PC-9 (cell line): ENCODE measurements at regions not wholly inside any gene's neighbourhood (a gene's known extent, or its start where the extent isn't known, plus 50 kb on each side); places are given as distances from the start of the nearest gene placed in this dataset.

Source experiments
- BruUV-seq: library from RNA; stranded (reverse); fragments of 400-500 nt; replicated peaks from 2 replicates; lab custom pipeline; 2021; lab: Mats Ljungman, UMichigan
- CTCF ChIA-PET: fragments of 300-600 bp; sonication (Branson Sonifier 250); formaldehyde crosslinking; loops from one replicate; lab custom pipeline; 2022; ENCODE audit warnings: antibody characterized with exemption; lab: Charles Lee
- POLR2A ChIA-PET: fragments of 300-600 bp; sonication (Branson Sonifier 250); formaldehyde crosslinking; loops from one replicate; lab custom pipeline; 2022; ENCODE audit warnings: antibody characterized with exemption; ENCODE audit not compliant: unreplicated experiment; lab: Charles Lee
- DNase-seq, 2 experiments: peaks; one replicate each; pipeline versions ENCODE4 v3.0.0 to v3.0.0-alpha.2; 2015 to 2022; ENCODE audit warnings: mixed read lengths in 1 of 2
- H2AFZ ChIP-seq: fragments of 200-600 bp; sonication (generic); 2 replicates; pipeline ENCODE4 v1.8.1; 2017; ENCODE audit warnings: antibody characterized with exemption
- H3F3A ChIP-seq: fragments of 200-600 bp; sonication (generic); 2 replicates; pipeline ENCODE4 v1.8.1; 2017; ENCODE audit warnings: antibody characterized with exemption, mild to moderate bottlenecking, low read depth; ENCODE audit not compliant: insufficient read depth
- H3K27ac ChIP-seq: fragments of 200-600 bp; sonication (generic); 2 replicates; pipeline ENCODE4 v1.6.1; 2016; ENCODE audit warnings: mixed run types
- H3K27me3 ChIP-seq: fragments of 200-600 bp; sonication (generic); 2 replicates; pipeline ENCODE4 v1.6.1; 2016; ENCODE audit warnings: low read depth, mixed run types; ENCODE audit not compliant: insufficient read depth
- H3K36me3 ChIP-seq: fragments of 200-600 bp; sonication (generic); 2 replicates; pipeline ENCODE4 v1.6.1; 2016; ENCODE audit warnings: low read depth, mixed run types
- H3K4me1 ChIP-seq: fragments of 200-600 bp; sonication (generic); replicated peaks from 2 replicates; pipeline ENCODE4 v1.6.1; 2016; ENCODE audit warnings: mixed run types; ENCODE audit not compliant: insufficient read depth
- H3K4me2 ChIP-seq: fragments of 200-600 bp; sonication (generic); 2 replicates; pipeline ENCODE4 v1.6.1; 2017; ENCODE audit warnings: mixed run types
- H3K4me3 ChIP-seq: fragments of 200-600 bp; sonication (generic); 2 replicates; pipeline ENCODE4 v1.6.1; 2016; ENCODE audit warnings: mixed run types
- H3K79me2 ChIP-seq: fragments of 200-600 bp; sonication (generic); 2 replicates; pipeline ENCODE4 v1.6.1; 2017; ENCODE audit warnings: low read depth, mixed run types
- H3K9me2 ChIP-seq: fragments of 200-600 bp; sonication (generic); 2 replicates; pipeline ENCODE4 v1.8.1; 2017; ENCODE audit warnings: mild to moderate bottlenecking; ENCODE audit not compliant: insufficient read depth
- H3K9me3 ChIP-seq: fragments of 200-600 bp; sonication (generic); 2 replicates; pipeline ENCODE4 v1.8.1; 2016; ENCODE audit warnings: low read depth; ENCODE audit not compliant: insufficient read depth
- H4K20me1 ChIP-seq: fragments of 200-600 bp; sonication (generic); 2 replicates; pipeline ENCODE4 v1.8.1; 2017; ENCODE audit not compliant: insufficient read depth
- EZH2 ChIP-seq: fragments of 200-600 bp; sonication (generic); IDR thresholded peaks from 2 replicates; pipeline ENCODE4 v1.8.0; 2017; ENCODE audit warnings: antibody characterized with exemption, low read depth
- intact Hi-C: fragments of 100-400 bp; cut with micrococcal nuclease; formaldehyde crosslinking; loops from one replicate; pipeline ENCODE4 v1.10.0; 2022; ENCODE audit not compliant: unreplicated experiment
- TF ChIP-seq, protein P1 (sequence below): fragments of 200-600 bp; sonication (generic); conservative IDR thresholded peaks from 2 replicates; pipeline ENCODE4 v1.6.1; 2017; ENCODE audit warnings: mixed run types, antibody characterized with exemption, mild to moderate bottlenecking, moderate library complexity

DNA sequence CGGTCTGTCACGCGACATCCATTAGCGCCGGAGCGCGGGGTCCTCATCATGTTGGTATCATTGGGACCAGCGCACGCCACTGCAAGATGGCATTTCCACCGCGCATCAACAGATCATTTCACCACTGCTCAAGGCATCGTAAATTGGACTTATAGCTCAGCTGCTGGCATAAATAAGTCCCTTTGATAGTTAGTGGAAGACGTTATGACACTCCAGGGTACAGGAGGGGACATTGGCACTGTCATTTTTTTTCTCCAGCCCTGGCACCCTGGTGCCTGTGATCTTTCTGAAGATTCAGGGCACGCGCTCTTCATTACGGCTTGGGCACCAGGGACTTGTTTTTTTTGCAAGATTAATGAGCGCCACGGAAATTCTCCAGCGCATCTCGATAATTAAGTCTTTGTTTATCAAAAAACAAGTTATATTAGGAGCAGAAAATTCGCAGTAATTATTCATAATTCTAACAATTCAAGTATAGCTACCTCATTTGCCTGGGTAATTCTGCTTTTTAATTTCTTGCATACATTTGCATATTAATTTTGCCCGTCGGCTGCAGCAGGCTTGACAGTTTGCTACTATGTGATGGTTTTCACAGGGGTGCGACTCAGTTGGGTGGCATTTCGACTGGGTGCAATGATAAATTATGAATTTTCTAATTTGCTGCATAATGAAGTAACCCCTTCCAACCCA is 167.7 kb downstream of the VRK1 start:
- intact Hi-C loops, result no loop called here
- no peaks in the 10 kb centered on the region for H3K4me1 ChIP-seq
- H3K27me3 ChIP-seq, result no peaks in the 10 kb centered on the region
- no peak overlapping the region for H3K27ac ChIP-seq
- BruUV-seq, result no TSS peak
- DNase-seq, result no peak
- H3K36me3 ChIP-seq, result no peaks in the 10 kb centered on the region
- no peak overlapping the region for H3K4me3 ChIP-seq
- H3K9me3 ChIP-seq, result no peaks in the 10 kb centered on the region
- no peak overlapping the region for H3K4me2 ChIP-seq
- H2AFZ ChIP-seq, result no peak overlapping the region
- ChIA-PET CTCF (no interaction called here), POLR2A (no interaction called here)
- H3K9me2 ChIP-seq, result no peaks in the 10 kb centered on the region
- TF ChIP-seq, protein P1, sequence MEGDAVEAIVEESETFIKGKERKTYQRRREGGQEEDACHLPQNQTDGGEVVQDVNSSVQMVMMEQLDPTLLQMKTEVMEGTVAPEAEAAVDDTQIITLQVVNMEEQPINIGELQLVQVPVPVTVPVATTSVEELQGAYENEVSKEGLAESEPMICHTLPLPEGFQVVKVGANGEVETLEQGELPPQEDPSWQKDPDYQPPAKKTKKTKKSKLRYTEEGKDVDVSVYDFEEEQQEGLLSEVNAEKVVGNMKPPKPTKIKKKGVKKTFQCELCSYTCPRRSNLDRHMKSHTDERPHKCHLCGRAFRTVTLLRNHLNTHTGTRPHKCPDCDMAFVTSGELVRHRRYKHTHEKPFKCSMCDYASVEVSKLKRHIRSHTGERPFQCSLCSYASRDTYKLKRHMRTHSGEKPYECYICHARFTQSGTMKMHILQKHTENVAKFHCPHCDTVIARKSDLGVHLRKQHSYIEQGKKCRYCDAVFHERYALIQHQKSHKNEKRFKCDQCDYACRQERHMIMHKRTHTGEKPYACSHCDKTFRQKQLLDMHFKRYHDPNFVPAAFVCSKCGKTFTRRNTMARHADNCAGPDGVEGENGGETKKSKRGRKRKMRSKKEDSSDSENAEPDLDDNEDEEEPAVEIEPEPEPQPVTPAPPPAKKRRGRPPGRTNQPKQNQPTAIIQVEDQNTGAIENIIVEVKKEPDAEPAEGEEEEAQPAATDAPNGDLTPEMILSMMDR, result no peak
- TF ChIP-seq EZH2, result no peak
- H3F3A ChIP-seq, result no peaks in the 10 kb centered on the region
- no peaks in the 10 kb centered on the region for H4K20me1 ChIP-seq
- H3K79me2 ChIP-seq, result no peaks in the 10 kb centered on the region

DNA sequence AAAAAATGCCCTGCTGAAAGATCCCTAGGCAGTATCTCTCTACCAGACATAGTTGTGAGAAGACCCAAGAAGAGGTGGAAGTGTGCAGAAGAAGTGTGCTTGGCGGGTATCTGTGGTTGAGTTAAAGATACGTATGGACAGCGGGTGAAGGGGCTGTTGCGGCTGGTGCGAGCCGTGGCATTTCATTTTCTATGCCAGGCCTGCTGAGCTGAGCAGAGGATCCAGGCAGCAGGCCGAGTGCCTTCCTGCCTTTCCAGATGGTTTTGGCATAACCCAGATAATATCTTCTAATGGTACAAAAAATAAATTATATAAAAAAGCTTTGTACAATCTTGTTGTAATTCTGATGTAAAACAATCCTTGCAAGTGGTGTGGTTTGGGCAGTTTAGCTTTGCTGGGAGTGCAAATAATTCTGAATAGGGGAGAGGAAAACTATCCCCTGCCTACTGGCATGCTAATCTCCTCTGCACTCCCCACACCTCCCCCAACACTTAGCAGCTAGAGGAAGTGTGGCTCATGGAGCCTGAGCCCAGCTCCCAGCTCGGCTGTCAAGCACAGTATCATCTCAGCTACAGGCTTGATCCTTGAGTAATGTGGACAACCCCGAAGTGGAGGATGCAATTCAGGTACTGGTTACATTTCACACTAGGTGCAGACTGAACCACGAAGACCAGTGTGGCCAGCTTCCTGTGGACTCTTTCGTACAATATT is 168.9 kb downstream of the VRK1 start:
- no peak overlapping the region for H2AFZ ChIP-seq
- H3K36me3 ChIP-seq, result no peaks in the 10 kb centered on the region
- no peak overlapping the region for H3K27ac ChIP-seq
- TF ChIP-seq, protein P1, result no peak
- TF ChIP-seq EZH2, result no peak
- intact Hi-C loops, result no loop called here
- H3K4me1 ChIP-seq, result no peaks in the 10 kb centered on the region
- H4K20me1 ChIP-seq, result no peaks in the 10 kb centered on the region
- no TSS peak for BruUV-seq
- POLR2A ChIA-PET, result no interaction called here
- H3K79me2 ChIP-seq, result no peaks in the 10 kb centered on the region
- H3K4me2 ChIP-seq, result no peak overlapping the region
- H3K27me3 ChIP-seq, result no peaks in the 10 kb centered on the region
- no peak for DNase-seq
- no peaks in the 10 kb centered on the region for H3F3A ChIP-seq
- no peak overlapping the region for H3K4me3 ChIP-seq
- no peaks in the 10 kb centered on the region for H3K9me3 ChIP-seq
- no peaks in the 10 kb centered on the region for H3K9me2 ChIP-seq
- CTCF ChIA-PET, result no interaction called here

DNA sequence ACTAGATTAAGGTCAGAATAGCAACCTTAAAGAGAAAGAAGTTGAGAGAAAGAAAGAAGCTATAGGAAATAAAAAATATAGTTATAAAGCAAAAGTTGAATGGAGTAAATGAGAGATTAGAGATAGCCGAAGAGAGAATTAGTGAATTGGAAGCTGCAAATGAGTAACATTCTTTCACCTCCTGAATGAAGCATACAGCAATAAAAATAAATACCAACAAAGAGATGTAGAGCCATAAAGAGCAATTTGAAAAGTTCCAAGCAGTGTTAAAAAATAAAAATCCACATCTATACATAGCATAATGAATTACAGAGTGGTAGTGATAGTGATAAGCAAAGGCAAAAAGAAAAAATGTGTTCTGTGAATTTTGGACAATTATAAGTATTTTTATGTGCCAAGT is 177.9 kb downstream of the VRK1 start:
- Histone ChIP-seq H3K4me3 (no peak overlapping the region), H3K4me2 (no peak overlapping the region), H3F3A (no peaks in the 10 kb centered on the region), H3K4me1 (no peaks in the 10 kb centered on the region), H3K27me3 (no peaks in the 10 kb centered on the region), H4K20me1 (no peaks in the 10 kb centered on the region), H3K9me2 (no peaks in the 10 kb centered on the region), H3K9me3 (no peaks in the 10 kb centered on the region), H3K36me3 (no peaks in the 10 kb centered on the region), H3K79me2 (no peaks in the 10 kb centered on the region), H3K27ac (no peak overlapping the region), H2AFZ (no peak overlapping the region)
- no TSS peak for BruUV-seq
- CTCF ChIA-PET, result no interaction called here
- no peak for DNase-seq
- no peak for TF ChIP-seq EZH2
- TF ChIP-seq, protein P1, result no peak
- POLR2A ChIA-PET, result no interaction called here
- intact Hi-C loops, result no loop called here
